Fibroblast of lung (primary cell): ENCODE measurements at regions not wholly inside any gene's neighbourhood (a gene's known extent, or its start where the extent isn't known, plus 50 kb on each side); places are given as distances from the start of the nearest gene placed in this dataset.

ENCODE experiments used
- DNase-seq, 2 donors: peaks; one replicate each; pipeline versions ENCODE4 v3.0.0 to v3.0.0-alpha.2; 2010; ENCODE audit warnings: low read depth in 2 of 2
- H2AFZ ChIP-seq: 2 replicates; pipeline ENCODE4 v1.5.1; 2012; ENCODE audit warnings: low read length, control low read depth, inconsistent platforms
- H3K27ac ChIP-seq: 2 replicates; pipeline ENCODE4 v1.5.1; 2011; ENCODE audit warnings: low read length, control low read depth; ENCODE audit not compliant: insufficient read depth
- H3K27me3 ChIP-seq: 2 replicates; pipeline ENCODE4 v1.5.1; 2011; ENCODE audit warnings: mild to moderate bottlenecking, low read length; ENCODE audit not compliant: control insufficient read depth, insufficient read depth
- H3K36me3 ChIP-seq: 2 replicates; pipeline ENCODE4 v1.5.1; 2011; ENCODE audit warnings: low read length; ENCODE audit not compliant: control insufficient read depth, insufficient read depth
- H3K4me1 ChIP-seq: 2 replicates; pipeline ENCODE4 v1.5.1; 2011; ENCODE audit warnings: low read length; ENCODE audit not compliant: control insufficient read depth, insufficient read depth; ENCODE audit errors: extremely low read depth
- H3K4me2 ChIP-seq: 2 replicates; pipeline ENCODE4 v1.5.1; 2011; ENCODE audit warnings: low read length, control low read depth; ENCODE audit not compliant: insufficient read depth; ENCODE audit errors: extremely low read depth
- H3K4me3 ChIP-seq, 4 experiments: fragments of 200-600 bp in 1 of 4; sonication (generic) in 1 of 4; replicated peaks in 1 of 4; 2 replicates each; pipeline ENCODE4 v1.5.1; 2011 to 2016; ENCODE audit warnings: low read length in 4 of 4, low read depth in 3 of 4, mild to moderate bottlenecking in 3 of 4, control low read depth in 2 of 4, inconsistent platforms in 1 of 4, mixed read lengths in 1 of 4; ENCODE audit not compliant: insufficient read depth in 1 of 4; ENCODE audit errors: control extremely low read depth in 1 of 4
- H3K79me2 ChIP-seq: 2 replicates; pipeline ENCODE4 v1.5.1; 2012; ENCODE audit warnings: mild to moderate bottlenecking, low read length, inconsistent platforms; ENCODE audit not compliant: control insufficient read depth, insufficient read depth
- H3K9ac ChIP-seq: 2 replicates; pipeline ENCODE4 v1.5.1; 2011; ENCODE audit warnings: mild to moderate bottlenecking, low read length, control low read depth; ENCODE audit not compliant: insufficient read depth
- H3K9me3 ChIP-seq: 2 replicates; pipeline ENCODE4 v1.5.1; 2012; ENCODE audit warnings: low read depth, low read length; ENCODE audit not compliant: control insufficient read depth, insufficient read depth
- H4K20me1 ChIP-seq: 2 replicates; pipeline ENCODE4 v1.5.1; 2011; ENCODE audit warnings: low read length; ENCODE audit not compliant: control insufficient read depth, insufficient read depth; ENCODE audit errors: extremely low read depth
- CTCF ChIP-seq, 2 donors: IDR thresholded peaks in 1 of 2; conservative IDR thresholded peaks in 1 of 2; 1 replicate in 1 of 2; 2 replicates in 1 of 2; pipeline ENCODE4 v1.5.1; 2011 to 2012; ENCODE audit warnings: low read length in 2 of 2, control low read depth in 1 of 2, inconsistent platforms in 1 of 2, low read depth in 1 of 2, mild to moderate bottlenecking in 1 of 2
- EZH2 ChIP-seq: IDR thresholded peaks from 2 replicates; pipeline ENCODE4 v1.5.1; 2012; ENCODE audit warnings: low read length, control low read depth, mild to moderate bottlenecking; ENCODE audit errors: missing control alignments

DNA sequence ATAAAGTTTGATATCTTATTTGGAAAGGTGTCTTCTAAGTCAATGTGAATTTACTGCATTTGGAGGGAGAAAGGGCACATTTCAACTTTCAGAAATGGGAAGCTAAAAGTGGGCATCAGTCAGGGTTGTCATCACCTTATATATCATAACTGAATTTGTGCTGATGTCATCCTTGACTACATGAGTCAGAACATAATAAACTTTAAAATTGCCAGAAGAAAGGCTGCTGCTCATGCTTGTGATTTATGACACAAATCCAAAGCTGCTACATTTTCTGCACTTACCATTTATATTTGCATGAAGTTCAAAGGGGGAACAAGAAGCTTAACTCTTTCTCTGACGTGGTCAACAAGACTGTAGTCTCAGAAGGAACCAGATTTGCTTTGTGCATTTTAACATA is 196.6 kb downstream of the UTP18 start:
- Histone ChIP-seq H2AFZ (no peak overlapping the region), H3K36me3 (no peaks in the 10 kb centered on the region), H3K79me2 (no peaks in the 10 kb centered on the region), H3K27ac (no peak overlapping the region), H3K4me3 (no peak overlapping the region), H4K20me1 (no peaks in the 10 kb centered on the region), H3K4me1 (no peaks in the 10 kb centered on the region), H3K4me2 (no peak overlapping the region), H3K9me3 (no peaks in the 10 kb centered on the region), H3K27me3 (no peaks in the 10 kb centered on the region), H3K9ac (no peak overlapping the region)
- DNase-seq, result no peak
- no peak for TF ChIP-seq CTCF (conservative IDR thresholded peaks at IDR 0.05 in 1 of 2, IDR thresholded peaks at IDR 0.05 in 1 of 2; ENCODE audit: low read depth in 1 of 2, low read length in 2 of 2)
- no peak for TF ChIP-seq EZH2

DNA sequence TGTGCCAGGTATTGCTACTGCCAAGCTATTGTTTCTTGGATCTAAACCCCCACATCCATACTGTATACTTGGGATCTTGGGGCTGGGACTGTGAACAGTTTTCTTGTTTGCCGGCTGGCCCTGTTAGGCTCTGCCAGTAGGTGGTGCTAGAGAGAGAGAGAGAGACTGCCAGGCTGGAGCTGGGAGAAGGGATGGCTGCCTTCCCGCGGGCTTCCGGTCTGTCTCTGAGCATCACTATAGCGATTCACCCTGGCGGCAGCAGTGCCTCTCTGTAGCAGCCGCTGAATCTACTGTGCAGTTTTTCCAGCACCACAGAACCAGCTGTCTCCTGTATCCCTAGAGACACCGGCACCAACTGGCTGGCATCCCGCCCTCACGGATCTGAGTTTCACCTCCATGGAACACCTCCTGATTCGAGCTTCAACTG is 201.2 kb downstream of the UTP18 start:
- Histone ChIP-seq H2AFZ (no peak overlapping the region), H3K4me1 (no peaks in the 10 kb centered on the region), H3K36me3 (no peaks in the 10 kb centered on the region), H3K4me2 (no peak overlapping the region), H3K4me3 (no peak overlapping the region), H4K20me1 (no peaks in the 10 kb centered on the region), H3K9ac (no peak overlapping the region), H3K27ac (no peak overlapping the region), H3K27me3 (no peaks in the 10 kb centered on the region), H3K79me2 (no peaks in the 10 kb centered on the region), H3K9me3 (no peaks in the 10 kb centered on the region)
- TF ChIP-seq CTCF (conservative IDR thresholded peaks at IDR 0.05 in 1 of 2, IDR thresholded peaks at IDR 0.05 in 1 of 2; ENCODE audit: low read depth in 1 of 2, low read length in 2 of 2) (peak; percentile 53 to 62), EZH2 (no peak)
- peak; percentile 10 to 15 for DNase-seq

GRCh38 chr17:51463353-51463752 is 203.0 kb downstream of the UTP18 start:
- Histone ChIP-seq H2AFZ (no peak overlapping the region), H3K27me3 (no peaks in the 10 kb centered on the region), H3K4me3 (no peak overlapping the region), H3K4me1 (no peaks in the 10 kb centered on the region), H3K27ac (no peak overlapping the region), H3K9me3 (no peaks in the 10 kb centered on the region), H3K4me2 (no peak overlapping the region), H3K79me2 (no peaks in the 10 kb centered on the region), H3K36me3 (no peaks in the 10 kb centered on the region), H3K9ac (no peak overlapping the region), H4K20me1 (no peaks in the 10 kb centered on the region)
- TF ChIP-seq CTCF (conservative IDR thresholded peaks at IDR 0.05 in 1 of 2, IDR thresholded peaks at IDR 0.05 in 1 of 2; ENCODE audit: low read depth in 1 of 2, low read length in 2 of 2) (no peak), EZH2 (no peak)
- no peak for DNase-seq
